IMR-90 (cell line): ENCODE measurements at regions not wholly inside any gene's neighbourhood (a gene's known extent, or its start where the extent isn't known, plus 50 kb on each side); places are given as distances from the start of the nearest gene placed in this dataset.

Source experiments
- ATAC-seq: fragments of 200-7000 bp; cut with Tn5 transposase; 2 replicates; pipeline ENCODE4 v1.9.1; 2020; ENCODE audit warnings: low read depth, mild to moderate bottlenecking, moderate library complexity
- BruUV-seq: library from RNA; stranded (reverse); fragments of 400-500 nt; replicated peaks from 2 replicates; lab custom pipeline; 2021; lab: Mats Ljungman, UMichigan
- CTCF ChIA-PET: fragments of 300-600 bp; formaldehyde crosslinking; extraction: SDS; loops from one replicate; lab custom pipeline; 2021; ENCODE audit warnings: antibody characterized with exemption; lab: Yijun Ruan, JAX
- POLR2A ChIA-PET: fragments of 300-600 bp; sonication (Branson Sonifier 250); formaldehyde crosslinking; loops from one replicate; lab custom pipeline; 2022; ENCODE audit warnings: antibody characterized with exemption; ENCODE audit not compliant: unreplicated experiment; lab: Charles Lee
- DNase-seq: peaks from one replicate; pipeline ENCODE4 v3.0.0; 2013
- H2AFZ ChIP-seq: replicated peaks from 2 replicates; pipeline ENCODE3; 2013; ENCODE audit warnings: low read length, mild to moderate bottlenecking; ENCODE audit not compliant: poor library complexity
- H2AK5ac ChIP-seq: 2 replicates; pipeline ENCODE4 v1.6.1; 2013; ENCODE audit warnings: low read depth, low read length, inconsistent platforms
- H2AK9ac ChIP-seq: replicated peaks from 2 replicates; pipeline ENCODE3; 2013; ENCODE audit warnings: mild to moderate bottlenecking, low read depth, low read length, moderate library complexity; ENCODE audit not compliant: poor library complexity
- H2BK120ac ChIP-seq: 2 replicates; pipeline ENCODE4 v1.6.1; 2013; ENCODE audit warnings: low read depth, low read length, inconsistent platforms
- H2BK15ac ChIP-seq: 3 replicates; pipeline ENCODE4 v1.6.1; 2013; ENCODE audit warnings: low read depth, low read length, inconsistent platforms
- H2BK20ac ChIP-seq: 2 replicates; pipeline ENCODE4 v1.6.1; 2013; ENCODE audit warnings: low read depth, mild to moderate bottlenecking, inconsistent platforms, low read length, moderate library complexity
- H2BK5ac ChIP-seq: 2 replicates; pipeline ENCODE4 v1.6.1; 2013; ENCODE audit warnings: mild to moderate bottlenecking, low read depth, low read length, inconsistent platforms; ENCODE audit not compliant: poor library complexity, severe bottlenecking
- H3K14ac ChIP-seq: replicated peaks from 2 replicates; pipeline ENCODE4 v1.6.1; 2013; ENCODE audit warnings: low read depth, low read length, inconsistent platforms
- H3K18ac ChIP-seq: 2 replicates; pipeline ENCODE4 v1.6.1; 2013; ENCODE audit warnings: low read depth, low read length, control low read depth
- H3K23ac ChIP-seq: 2 replicates; pipeline ENCODE4 v1.6.1; 2013; ENCODE audit warnings: low read depth, low read length, inconsistent platforms
- H3K27ac ChIP-seq: 2 replicates; pipeline ENCODE4 v1.5.1; 2013; ENCODE audit warnings: mild to moderate bottlenecking, control low read depth, low read length; ENCODE audit not compliant: insufficient read depth
- H3K27me3 ChIP-seq: 2 replicates; pipeline ENCODE4 v1.6.1; 2013; ENCODE audit warnings: low read length; ENCODE audit not compliant: control insufficient read depth, insufficient read depth
- H3K36me3 ChIP-seq: 2 replicates; pipeline ENCODE4 v1.6.1; 2013; ENCODE audit warnings: low read length, mixed read lengths; ENCODE audit not compliant: control insufficient read depth, insufficient read depth
- H3K4ac ChIP-seq: 2 replicates; pipeline ENCODE4 v1.6.1; 2013; ENCODE audit warnings: low read depth, low read length, inconsistent platforms
- H3K4me1 ChIP-seq: 2 replicates; pipeline ENCODE4 v1.6.1; 2013; ENCODE audit warnings: low read length, mixed read lengths; ENCODE audit not compliant: control insufficient read depth, insufficient read depth
- H3K4me2 ChIP-seq: 2 replicates; pipeline ENCODE4 v1.6.1; 2013; ENCODE audit warnings: low read depth, mild to moderate bottlenecking, control low read depth, low read length, moderate library complexity
- H3K4me3 ChIP-seq: 2 replicates; pipeline ENCODE4 v1.5.1; 2013; ENCODE audit warnings: low read depth, mild to moderate bottlenecking, control low read depth, low read length, moderate library complexity; ENCODE audit not compliant: insufficient read depth
- H3K56ac ChIP-seq: 2 replicates; pipeline ENCODE4 v1.6.1; 2013; ENCODE audit warnings: low read length, inconsistent platforms; ENCODE audit not compliant: insufficient read depth; ENCODE audit errors: extremely low read depth
- H3K79me1 ChIP-seq, 2 experiments: 2 replicates each; pipeline ENCODE4 v1.6.1; 2013; ENCODE audit warnings: low read length in 2 of 2, inconsistent platforms in 1 of 2, low read depth in 1 of 2
- H3K9ac ChIP-seq: 2 replicates; pipeline ENCODE4 v1.6.1; 2013; ENCODE audit warnings: low read depth, low read length, control low read depth
- H3K9me1 ChIP-seq: 2 replicates; pipeline ENCODE4 v1.6.1; 2013; ENCODE audit warnings: low read length, inconsistent platforms; ENCODE audit not compliant: insufficient read depth
- H3K9me3 ChIP-seq: 2 replicates; pipeline ENCODE4 v1.6.1; 2013; ENCODE audit warnings: low read length; ENCODE audit not compliant: control insufficient read depth, insufficient read depth
- H4K20me1 ChIP-seq: 2 replicates; pipeline ENCODE4 v1.6.1; 2013; ENCODE audit warnings: low read length, inconsistent platforms; ENCODE audit not compliant: insufficient read depth
- H4K5ac ChIP-seq: 2 replicates; pipeline ENCODE4 v1.6.1; 2013; ENCODE audit warnings: mild to moderate bottlenecking, low read depth, low read length, control low read depth
- H4K8ac ChIP-seq, 2 experiments: 2 replicates each; pipeline ENCODE4 v1.6.1; 2013; ENCODE audit warnings: low read depth in 2 of 2, low read length in 2 of 2, control low read depth in 1 of 2, inconsistent platforms in 1 of 2
- H4K91ac ChIP-seq: 2 replicates; pipeline ENCODE4 v1.6.1; 2013; ENCODE audit warnings: low read depth, low read length, inconsistent platforms; ENCODE audit not compliant: insufficient read depth
- BHLHE40 ChIP-seq: fragments of 150-350 bp; IDR thresholded peaks from 2 replicates; pipeline ENCODE4 v1.6.1; 2016; ENCODE audit warnings: mild to moderate bottlenecking, low read depth, low read length
- CEBPB ChIP-seq: IDR thresholded peaks from 2 replicates; pipeline ENCODE4 v1.6.1; 2012; ENCODE audit warnings: low read depth, low read length, improper control_type of control experiment
- CHD1 ChIP-seq: IDR thresholded peaks from 2 replicates; pipeline ENCODE4 v1.6.1; 2012; ENCODE audit warnings: low read depth, low read length, improper control_type of control experiment
- CTCF ChIP-seq: conservative IDR thresholded peaks from 2 replicates; pipeline ENCODE4 v1.5.1; 2012; ENCODE audit warnings: mild to moderate bottlenecking, low read depth, low read length, improper control_type of control experiment
- ELK1 ChIP-seq: fragments of 150-350 bp; IDR thresholded peaks from 2 replicates; pipeline ENCODE4 v1.6.1; 2016; ENCODE audit warnings: low read depth, mild to moderate bottlenecking, low read length, moderate library complexity, borderline replicate concordance
- FOS ChIP-seq: fragments of 150-350 bp; IDR thresholded peaks from 2 replicates; pipeline ENCODE4 v1.6.1; 2016; ENCODE audit warnings: low read depth, low read length
- MAFK ChIP-seq: IDR thresholded peaks from 2 replicates; pipeline ENCODE4 v1.6.1; 2012; ENCODE audit warnings: low read depth, low read length, improper control_type of control experiment
- MAZ ChIP-seq: IDR thresholded peaks from 2 replicates; pipeline ENCODE4 v1.6.1; 2012; ENCODE audit warnings: low read depth, mild to moderate bottlenecking, low read length, improper control_type of control experiment, moderate library complexity, borderline replicate concordance
- MXI1 ChIP-seq: IDR thresholded peaks from 2 replicates; pipeline ENCODE4 v1.6.1; 2012; ENCODE audit warnings: low read depth, mild to moderate bottlenecking, low read length, moderate library complexity, borderline replicate concordance
- NFE2L2 ChIP-seq: fragments of 150-350 bp; IDR thresholded peaks from 2 replicates; pipeline ENCODE4 v1.6.1; 2016; ENCODE audit warnings: low read depth, mild to moderate bottlenecking, low read length
- POLR2A ChIP-seq: IDR thresholded peaks from 2 replicates; pipeline ENCODE4 v1.6.1; 2012; ENCODE audit warnings: mild to moderate bottlenecking, low read depth, low read length
- RAD21 ChIP-seq: IDR thresholded peaks from 2 replicates; pipeline ENCODE4 v1.6.1; 2012; ENCODE audit warnings: low read length, improper control_type of control experiment
- RCOR1 ChIP-seq: IDR thresholded peaks from 2 replicates; pipeline ENCODE4 v1.6.1; 2012; ENCODE audit warnings: mild to moderate bottlenecking, low read length, improper control_type of control experiment; ENCODE audit not compliant: insufficient replicate concordance
- RFX5 ChIP-seq: IDR thresholded peaks from 2 replicates; pipeline ENCODE4 v1.8.0; 2012; ENCODE audit warnings: low read depth, mild to moderate bottlenecking, low read length, moderate library complexity
- SMC3 ChIP-seq: fragments of 150-350 bp; IDR thresholded peaks from 2 replicates; pipeline ENCODE4 v1.6.1; 2016; ENCODE audit warnings: low read depth, mild to moderate bottlenecking, antibody characterized with exemption, low read length, moderate library complexity
- WGBS, 2 experiments: methylation state at CpG; one replicate each; pipeline versions ENCODE4 v1.1.5 to v1.1.7; 2013; ENCODE audit warnings: missing lambda C conversion rate in 2 of 2; ENCODE audit not compliant: insufficient read length in 1 of 2; ENCODE audit errors: extremely low coverage in 2 of 2; 5-methylcytosine and 5-hydroxymethylcytosine counted together
- dilution Hi-C: fragments of 300-500 bp; cut with HindIII; formaldehyde crosslinking; loops from one replicate; pipeline ENCODE4 v1.14.3; 2018; ENCODE audit warnings: low sequenced_read_pairs; ENCODE audit not compliant: unreplicated experiment
- in situ Hi-C: fragments of 300-500 bp; cut with MboI; formaldehyde crosslinking; loops from 3 replicates; pipeline ENCODE4 v1.14.3; 2019; ENCODE audit warnings: low sequenced_read_pairs, inconsistent platforms, mixed read lengths
- intact Hi-C: fragments of 100-400 bp; cut with micrococcal nuclease; formaldehyde crosslinking; loops from 2 replicates; pipeline ENCODE4 v1.10.0; 2022
- TF ChIP-seq, protein P1 (sequence below): fragments of 150-350 bp; IDR thresholded peaks from 2 replicates; pipeline ENCODE4 v1.6.1; 2017; ENCODE audit warnings: mild to moderate bottlenecking, antibody characterized with exemption, low read length, low read depth

GRCh38 chrX:150228431-150228830, 134.7 kb upstream of the MAMLD1 start:
- H4K91ac ChIP-seq = no peak overlapping the region
- 87% methylated on average over 2 of the region's 3 CpGs; no CpG with 5 or more reads in 1 of the 2 experiments for WGBS, 2 experiments
- no peak overlapping the region for H2BK5ac ChIP-seq
- no peak overlapping the region for H3K56ac ChIP-seq
- H3K27ac ChIP-seq = no peak overlapping the region
- no peak overlapping the region for H4K8ac ChIP-seq
- no peak overlapping the region for H2BK15ac ChIP-seq
- no peak overlapping the region for H3K9ac ChIP-seq
- H3K4me2 ChIP-seq = no peak overlapping the region
- dilution Hi-C loops = no loop called here
- no peak overlapping the region for H3K4me3 ChIP-seq
- H2AK9ac ChIP-seq = no peak overlapping the region
- H4K20me1 ChIP-seq = no peaks in the 10 kb centered on the region
- H2BK20ac ChIP-seq = no peak overlapping the region
- H2AFZ ChIP-seq = no peak overlapping the region
- H3K27me3 ChIP-seq = peaks cover 4% of the 10 kb centered on the region
- CTCF ChIA-PET = no interaction called here
- H4K5ac ChIP-seq = no peak overlapping the region
- POLR2A ChIA-PET = no interaction called here
- no peak overlapping the region for H3K4ac ChIP-seq
- no peaks in the 10 kb centered on the region for H3K9me1 ChIP-seq
- H3K4me1 ChIP-seq = no peaks in the 10 kb centered on the region
- no peak overlapping the region for H3K23ac ChIP-seq
- H2AK5ac ChIP-seq = no peak overlapping the region
- ATAC-seq (no peak), DNase-seq (no peak)
- H3K14ac ChIP-seq = no peak overlapping the region
- intact Hi-C loops = no loop called here
- no peaks in the 10 kb centered on the region for H3K79me1 ChIP-seq
- TF ChIP-seq CEBPB (no peak), RCOR1 (no peak), MAZ (no peak), RFX5 (no peak), NFE2L2 (no peak), RAD21 (no peak), BHLHE40 (no peak), MXI1 (no peak), POLR2A (no peak), ELK1 (no peak), MAFK (no peak), CHD1 (no peak), SMC3 (no peak), FOS (no peak), CTCF (no peak)
- TF ChIP-seq, protein P1, sequence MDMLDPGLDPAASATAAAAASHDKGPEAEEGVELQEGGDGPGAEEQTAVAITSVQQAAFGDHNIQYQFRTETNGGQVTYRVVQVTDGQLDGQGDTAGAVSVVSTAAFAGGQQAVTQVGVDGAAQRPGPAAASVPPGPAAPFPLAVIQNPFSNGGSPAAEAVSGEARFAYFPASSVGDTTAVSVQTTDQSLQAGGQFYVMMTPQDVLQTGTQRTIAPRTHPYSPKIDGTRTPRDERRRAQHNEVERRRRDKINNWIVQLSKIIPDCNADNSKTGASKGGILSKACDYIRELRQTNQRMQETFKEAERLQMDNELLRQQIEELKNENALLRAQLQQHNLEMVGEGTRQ = no peak
- in situ Hi-C loops = no loop called here
- no peaks in the 10 kb centered on the region for H3K9me3 ChIP-seq
- no peak overlapping the region for H3K18ac ChIP-seq
- no TSS peak for BruUV-seq
- no peak overlapping the region for H2BK120ac ChIP-seq
- H3K36me3 ChIP-seq = no peaks in the 10 kb centered on the region
